Smooth muscle cell of the brain vasculature (primary cell): ENCODE measurements at regions not wholly inside any gene's neighbourhood (a gene's known extent, or its start where the extent isn't known, plus 50 kb on each side); places are given as distances from the start of the nearest gene placed in this dataset.

ENCODE experiments used
- DNase-seq: peaks from one replicate; pipeline ENCODE4 v3.0.0-alpha.2; 2012; ENCODE audit warnings: low read depth, low spot score

- no peak for DNase-seq
Measured at GRCh38 chr6:148239801-148240460, 102.7 kb upstream of the SASH1 start.

GRCh38 chr6:148240461-148240840, 102.2 kb upstream of the SASH1 start:
- no peak for DNase-seq

- no peak for DNase-seq
Measured at GRCh38 chr6:148240861-148241477, 101.7 kb upstream of the SASH1 start.

GRCh38 chr6:148242180-148242579, 100.5 kb upstream of the SASH1 start:
- DNase-seq: no peak

- DNase-seq: no peak
Measured at GRCh38 chr6:148244217-148244935, 98.3 kb upstream of the SASH1 start.

- no peak for DNase-seq
Measured at GRCh38 chr6:148247386-148248063, 95.1 kb upstream of the SASH1 start.

GRCh38 chr6:148249160-148249559, 93.5 kb upstream of the SASH1 start:
- DNase-seq: no peak

- DNase-seq: no peak
Measured at GRCh38 chr6:148249679-148250375, 92.8 kb upstream of the SASH1 start.

GRCh38 chr6:148250975-148251685, 91.5 kb upstream of the SASH1 start:
- no peak for DNase-seq

- no peak for DNase-seq
Measured at GRCh38 chr6:148251891-148252290, 90.7 kb upstream of the SASH1 start.

GRCh38 chr6:148257810-148258209, 84.8 kb upstream of the SASH1 start:
- no peak for DNase-seq

GRCh38 chr6:148258868-148259267, 83.8 kb upstream of the SASH1 start:
- no peak for DNase-seq

GRCh38 chr6:148261470-148261869, 81.2 kb upstream of the SASH1 start:
- no peak for DNase-seq

GRCh38 chr6:148263010-148263409, 79.6 kb upstream of the SASH1 start:
- DNase-seq: no peak

- DNase-seq: no peak
Measured at GRCh38 chr6:148263961-148264360, 78.7 kb upstream of the SASH1 start.

GRCh38 chr6:148265054-148265453, 77.6 kb upstream of the SASH1 start:
- no peak for DNase-seq

GRCh38 chr6:148269386-148269785, 73.3 kb upstream of the SASH1 start:
- DNase-seq: no peak

- DNase-seq: no peak
Measured at GRCh38 chr6:148271711-148272439, 70.8 kb upstream of the SASH1 start.

- no peak for DNase-seq
Measured at GRCh38 chr6:148272597-148272996, 70.0 kb upstream of the SASH1 start.

GRCh38 chr6:148273962-148274752, 68.5 kb upstream of the SASH1 start:
- DNase-seq: no peak
